HG03571 (cell line): ENCODE measurements at regions not wholly inside any gene's neighbourhood (a gene's known extent, or its start where the extent isn't known, plus 50 kb on each side); places are given as distances from the start of the nearest gene placed in this dataset.
"Not testable (repeated sequence)": the region's sequence is repeated elsewhere in the genome, so short reads cannot be mapped to it uniquely, and the experiment has no call there.

Source experiments
- ATAC-seq: cut with Tn5 transposase; IDR thresholded peaks from one replicate; pipeline ENCODE4 v1.9.1; 2021; ENCODE audit not compliant: unreplicated experiment

- ATAC-seq, result no peak
Observed at GRCh38 chr1:217921126-217921904, 290.2 kb downstream of the SPATA17 start.

- no peak for ATAC-seq
Observed at GRCh38 chr1:217924924-217925323, 293.8 kb downstream of the SPATA17 start.

GRCh38 chr1:217929213-217929885 is 298.2 kb downstream of the SPATA17 start:
- no peak for ATAC-seq

GRCh38 chr1:217943361-217943760 is 312.2 kb downstream of the SPATA17 start:
- no peak for ATAC-seq

- no peak for ATAC-seq
Observed at GRCh38 chr1:217944550-217944949, 313.4 kb downstream of the SPATA17 start.

GRCh38 chr1:217946511-217946910 is 315.4 kb downstream of the SPATA17 start:
- no peak for ATAC-seq

- no peak for ATAC-seq
Observed at GRCh38 chr1:217948741-217949140, 317.6 kb downstream of the SPATA17 start.

- no peak for ATAC-seq
Observed at GRCh38 chr1:217953330-217953729, 322.2 kb downstream of the SPATA17 start.

- ATAC-seq, result no peak
Observed at GRCh38 chr1:217953922-217954321, 322.8 kb downstream of the SPATA17 start.

GRCh38 chr1:217955723-217956122 is 324.6 kb downstream of the SPATA17 start:
- no peak for ATAC-seq

- no peak for ATAC-seq
Observed at GRCh38 chr1:217965156-217965786, 319.8 kb upstream of the RRP15 start.

- ATAC-seq, result no peak
Observed at GRCh38 chr1:217968085-217968484, 317.0 kb upstream of the RRP15 start.

- no peak for ATAC-seq
Observed at GRCh38 chr1:217969428-217969827, 315.7 kb upstream of the RRP15 start.

GRCh38 chr1:217977943-217978342 is 307.1 kb upstream of the RRP15 start:
- ATAC-seq, result no peak

- ATAC-seq, result no peak
Observed at GRCh38 chr1:217981430-217981829, 303.7 kb upstream of the RRP15 start.

GRCh38 chr1:217982331-217983050 is 302.6 kb upstream of the RRP15 start:
- no peak for ATAC-seq

- no peak for ATAC-seq
Observed at GRCh38 chr1:217983051-217983375, 302.1 kb upstream of the RRP15 start.

GRCh38 chr1:217985641-217986040 is 299.5 kb upstream of the RRP15 start:
- ATAC-seq, result no peak

- ATAC-seq, result no peak
Observed at GRCh38 chr1:217989510-217989909, 295.6 kb upstream of the RRP15 start.

- ATAC-seq, result no peak
Observed at GRCh38 chr1:217993439-217993838, 291.7 kb upstream of the RRP15 start.

- ATAC-seq, result not testable (repeated sequence)
Observed at GRCh38 chr1:218008296-218008695, 276.8 kb upstream of the RRP15 start.

GRCh38 chr1:218015106-218015505 is 270.0 kb upstream of the RRP15 start:
- ATAC-seq, result not testable (repeated sequence)
